Testis (tissue), 2 donors: ENCODE measurements at regions not wholly inside any gene's neighbourhood (a gene's known extent, or its start where the extent isn't known, plus 50 kb on each side); places are given as distances from the start of the nearest gene placed in this dataset.

Source experiments
- CTCF ChIP-seq, 3 experiments: fragments of 450-650 bp in 2 of 3; fragments of 200-600 bp in 1 of 3; sonication (generic) in 1 of 3; IDR thresholded peaks; one replicate each; pipeline ENCODE4 v1.5.1; 2016 to 2019; ENCODE audit warnings: antibody characterized with exemption in 3 of 3, mild to moderate bottlenecking in 2 of 3, moderate library complexity in 1 of 3
- POLR2A ChIP-seq: fragments of 450-650 bp; IDR thresholded peaks from one replicate; pipeline ENCODE4 v1.6.1; 2017; ENCODE audit warnings: antibody characterized with exemption, mild to moderate bottlenecking, moderate library complexity

DNA sequence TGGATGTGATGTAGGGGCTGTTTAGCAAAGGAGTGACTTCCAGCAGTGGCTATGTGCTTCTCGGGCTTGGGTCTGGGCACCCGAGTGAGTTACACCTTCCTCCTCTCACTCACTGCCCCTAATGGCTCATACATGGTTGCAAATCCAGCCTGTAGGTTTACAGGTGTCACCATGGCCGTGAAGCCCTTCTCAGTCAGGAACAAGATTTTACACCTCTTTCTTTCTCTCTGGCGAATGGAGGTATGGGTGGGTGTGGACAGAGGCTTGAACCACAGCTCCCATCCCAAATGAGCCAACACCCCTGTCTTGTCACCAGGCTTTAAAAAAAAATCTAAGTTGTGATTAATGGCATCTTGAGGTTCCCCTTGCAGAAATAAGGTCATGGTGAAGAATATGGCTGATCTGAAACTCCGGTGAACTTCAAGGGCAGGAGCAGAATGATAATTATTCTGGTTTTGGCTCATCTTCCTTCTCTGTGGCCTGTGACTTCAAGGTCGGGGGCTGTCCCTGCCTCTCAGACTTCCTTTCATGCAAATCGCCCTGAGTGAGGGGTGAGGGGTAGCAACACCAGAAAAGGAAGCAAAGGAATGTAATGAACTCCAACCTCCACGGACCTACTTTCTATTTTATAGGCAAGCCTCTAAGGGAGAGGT, 331.2 kb downstream of the MAF start:
- no peak for TF ChIP-seq CTCF (IDR thresholded peaks at IDR 0.05)
- TF ChIP-seq POLR2A: no peak
